NCI-H524 treated with DMSO at 0.1 percent for 48 hours (cell line): ENCODE measurements at regions not wholly inside any gene's neighbourhood (a gene's known extent, or its start where the extent isn't known, plus 50 kb on each side); places are given as distances from the start of the nearest gene placed in this dataset.
"Not testable (repeated sequence)": the region's sequence is repeated elsewhere in the genome, so short reads cannot be mapped to it uniquely, and the experiment has no call there.

ENCODE experiments used
- DNase-seq: peaks from one replicate; lab custom pipeline; 2025; lab: John Stamatoyannopoulos, UW

- DNase-seq, result no peak
Observed at GRCh38 chr1:55870106-55870505, 654.9 kb upstream of the USP24 start.

- DNase-seq, result no peak
Observed at GRCh38 chr1:55869065-55869464, 653.9 kb upstream of the USP24 start.

- no peak for DNase-seq
Observed at GRCh38 chr1:55868026-55868425, 652.9 kb upstream of the USP24 start.

GRCh38 chr1:55867304-55867843 lies 652.2 kb upstream of the USP24 start:
- no peak for DNase-seq

- DNase-seq, result not testable (repeated sequence)
Observed at GRCh38 chr1:55865778-55866177, 650.6 kb upstream of the USP24 start.

GRCh38 chr1:55864251-55864650 lies 649.1 kb upstream of the USP24 start:
- DNase-seq, result no peak

GRCh38 chr1:55861676-55862340 lies 646.6 kb upstream of the USP24 start:
- no peak for DNase-seq

- DNase-seq, result no peak
Observed at GRCh38 chr1:55860798-55861519, 645.8 kb upstream of the USP24 start.

GRCh38 chr1:55860326-55860725 lies 645.2 kb upstream of the USP24 start:
- no peak for DNase-seq

- DNase-seq, result no peak
Observed at GRCh38 chr1:55854911-55855310, 639.7 kb upstream of the USP24 start.

GRCh38 chr1:55848906-55849305 lies 633.7 kb upstream of the USP24 start:
- no peak for DNase-seq

- no peak for DNase-seq
Observed at GRCh38 chr1:55846051-55846450, 630.9 kb upstream of the USP24 start.

- no peak for DNase-seq
Observed at GRCh38 chr1:55844322-55844721, 629.2 kb upstream of the USP24 start.

GRCh38 chr1:55839626-55840025 lies 624.5 kb upstream of the USP24 start:
- no peak for DNase-seq

- no peak for DNase-seq
Observed at GRCh38 chr1:55839221-55839620, 624.1 kb upstream of the USP24 start.

GRCh38 chr1:55836086-55836485 lies 620.9 kb upstream of the USP24 start:
- no peak for DNase-seq

- DNase-seq, result no peak
Observed at GRCh38 chr1:55833529-55834091, 618.4 kb upstream of the USP24 start.

GRCh38 chr1:55831759-55832158 lies 616.6 kb upstream of the USP24 start:
- DNase-seq, result no peak

GRCh38 chr1:55828044-55828443 lies 612.9 kb upstream of the USP24 start:
- DNase-seq, result no peak

GRCh38 chr1:55827350-55827749 lies 612.2 kb upstream of the USP24 start:
- no peak for DNase-seq

- no peak for DNase-seq
Observed at GRCh38 chr1:55826381-55827080, 611.4 kb upstream of the USP24 start.

GRCh38 chr1:55825461-55825860 lies 610.3 kb upstream of the USP24 start:
- DNase-seq, result no peak

GRCh38 chr1:55824251-55824640 lies 609.1 kb upstream of the USP24 start:
- no peak for DNase-seq
